Activated CD4-positive, alpha-beta T cell treated with anti-CD3 and anti-CD28 coated beads, Interleukin-2, amount 50 U/mL, for 16 hours (primary cell): ENCODE measurements at regions not wholly inside any gene's neighbourhood (a gene's known extent, or its start where the extent isn't known, plus 50 kb on each side); places are given as distances from the start of the nearest gene placed in this dataset.

Experiments used
- DNase-seq: peaks from one replicate; pipeline ENCODE4 v3.0.0-alpha.2; 2020

GRCh38 chr5:167511276-167511675, 780.2 kb upstream of the WWC1 start:
- no peak for DNase-seq

- DNase-seq = no peak
These were observed 779.3 kb upstream of the WWC1 start for GRCh38 chr5:167512111-167512510.

GRCh38 chr5:167513381-167513780, 778.1 kb upstream of the WWC1 start:
- DNase-seq = no peak

GRCh38 chr5:167514461-167514860, 777.0 kb upstream of the WWC1 start:
- DNase-seq = no peak

GRCh38 chr5:167525004-167525403, 766.4 kb upstream of the WWC1 start:
- no peak for DNase-seq

- DNase-seq = no peak
These were observed 762.8 kb upstream of the WWC1 start for GRCh38 chr5:167528651-167529050.

GRCh38 chr5:167530548-167530947, 760.9 kb upstream of the WWC1 start:
- no peak for DNase-seq

GRCh38 chr5:167533814-167534795, 757.3 kb upstream of the WWC1 start:
- no peak for DNase-seq

GRCh38 chr5:167539747-167540146, 751.7 kb upstream of the WWC1 start:
- no peak for DNase-seq

GRCh38 chr5:167546270-167546669, 745.2 kb upstream of the WWC1 start:
- no peak for DNase-seq

- no peak for DNase-seq
These were observed 739.1 kb upstream of the WWC1 start for GRCh38 chr5:167552356-167552755.

- no peak for DNase-seq
These were observed 737.9 kb upstream of the WWC1 start for GRCh38 chr5:167553511-167553910.

- DNase-seq = no peak
These were observed 736.7 kb upstream of the WWC1 start for GRCh38 chr5:167554564-167555290.

- DNase-seq = no peak
These were observed 735.8 kb upstream of the WWC1 start for GRCh38 chr5:167555565-167556166.

- no peak for DNase-seq
These were observed 734.1 kb upstream of the WWC1 start for GRCh38 chr5:167557359-167557758.

GRCh38 chr5:167561796-167562195, 729.6 kb upstream of the WWC1 start:
- DNase-seq = no peak

- no peak for DNase-seq
These were observed 727.2 kb upstream of the WWC1 start for GRCh38 chr5:167564275-167564674.

GRCh38 chr5:167565189-167565954, 726.1 kb upstream of the WWC1 start:
- DNase-seq = no peak

- DNase-seq = no peak
These were observed 721.0 kb upstream of the WWC1 start for GRCh38 chr5:167570431-167570830.

- DNase-seq = no peak
These were observed 719.6 kb upstream of the WWC1 start for GRCh38 chr5:167571824-167572223.

- no peak for DNase-seq
These were observed 717.9 kb upstream of the WWC1 start for GRCh38 chr5:167573370-167574127.

- no peak for DNase-seq
These were observed 717.0 kb upstream of the WWC1 start for GRCh38 chr5:167574464-167574863.
